Keratinocyte (primary cell): ENCODE measurements at regions not wholly inside any gene's neighbourhood (a gene's known extent, or its start where the extent isn't known, plus 50 kb on each side); places are given as distances from the start of the nearest gene placed in this dataset.

Source experiments
- DNase-seq: peaks from one replicate; pipeline ENCODE4 v3.0.0-alpha.2; 2011; ENCODE audit warnings: low read depth, missing footprints, low spot score
- FAIRE-seq: peaks from 2 replicates; lab custom pipeline; 2011; peaks lifted over from hg19 to GRCh38; lab: Jason Lieb, UNC
- H2AFZ ChIP-seq: 2 replicates; pipeline ENCODE4 v1.6.0; 2012; ENCODE audit warnings: low read length, control low read depth, inconsistent platforms; ENCODE audit not compliant: control insufficient read depth
- H3K27ac ChIP-seq: 2 replicates; pipeline ENCODE4 v1.5.1; 2011; ENCODE audit warnings: low read length; ENCODE audit not compliant: control insufficient read depth, insufficient read depth
- H3K27me3 ChIP-seq: 3 replicates; pipeline ENCODE4 v1.6.0; 2011; ENCODE audit warnings: low read length; ENCODE audit not compliant: control insufficient read depth, insufficient read depth; ENCODE audit errors: extremely low read depth
- H3K36me3 ChIP-seq, 2 experiments: 2 replicates in 1 of 2; 3 replicates in 1 of 2; pipeline ENCODE4 v1.5.1; 2011; ENCODE audit warnings: low read length in 2 of 2, mild to moderate bottlenecking in 1 of 2; ENCODE audit not compliant: control insufficient read depth in 2 of 2, insufficient read depth in 2 of 2; ENCODE audit errors: extremely low read depth in 1 of 2
- H3K4me1 ChIP-seq: 3 replicates; pipeline ENCODE4 v1.5.1; 2011; ENCODE audit warnings: low read length; ENCODE audit not compliant: control insufficient read depth, insufficient read depth; ENCODE audit errors: extremely low read depth
- H3K4me2 ChIP-seq: 3 replicates; pipeline ENCODE4 v1.6.0; 2011; ENCODE audit warnings: low read depth, low read length; ENCODE audit not compliant: control insufficient read depth, insufficient read depth; ENCODE audit errors: extremely low read depth
- H3K4me3 ChIP-seq, 3 experiments: fragments of 200-600 bp in 1 of 3; sonication (generic) in 1 of 3; 2 replicates in 2 of 3; 3 replicates in 1 of 3; pipeline ENCODE4 v1.5.1; 2011 to 2016; ENCODE audit warnings: low read length in 3 of 3, mild to moderate bottlenecking in 3 of 3, control low read depth in 2 of 3, inconsistent platforms in 1 of 3, low read depth in 1 of 3, mixed read lengths in 1 of 3, mixed run types in 1 of 3, moderate library complexity in 1 of 3; ENCODE audit not compliant: control insufficient read depth in 2 of 3, insufficient read depth in 2 of 3; ENCODE audit errors: extremely low read depth in 1 of 3
- H3K79me2 ChIP-seq: 2 replicates; pipeline ENCODE4 v1.6.0; 2012; ENCODE audit warnings: low read length; ENCODE audit not compliant: control insufficient read depth, insufficient read depth
- H3K9ac ChIP-seq: 3 replicates; pipeline ENCODE4 v1.6.0; 2011; ENCODE audit warnings: low read length; ENCODE audit not compliant: control insufficient read depth, insufficient read depth; ENCODE audit errors: extremely low read depth
- H3K9me1 ChIP-seq: 3 replicates; pipeline ENCODE4 v1.6.0; 2011; ENCODE audit warnings: low read length; ENCODE audit not compliant: control insufficient read depth, insufficient read depth; ENCODE audit errors: extremely low read depth
- H3K9me3 ChIP-seq: 2 replicates; pipeline ENCODE4 v1.5.1; 2012; ENCODE audit warnings: low read depth, low read length; ENCODE audit not compliant: control insufficient read depth
- H4K20me1 ChIP-seq: 3 replicates; pipeline ENCODE4 v1.6.0; 2011; ENCODE audit warnings: low read length; ENCODE audit not compliant: control insufficient read depth, insufficient read depth; ENCODE audit errors: extremely low read depth
- CTCF ChIP-seq, 3 experiments: IDR thresholded peaks in 1 of 3; conservative IDR thresholded peaks in 1 of 3; optimal IDR thresholded peaks in 1 of 3; 2 replicates in 2 of 3; 3 replicates in 1 of 3; pipeline versions ENCODE3 to v1.5.1; 2011; ENCODE audit warnings: low read length in 3 of 3, mild to moderate bottlenecking in 3 of 3, moderate library complexity in 2 of 3, control low read depth in 1 of 3, inconsistent platforms in 1 of 3; ENCODE audit not compliant: insufficient read depth in 2 of 3; ENCODE audit errors: extremely low read depth in 1 of 3
- EZH2 ChIP-seq: IDR thresholded peaks from one replicate; pipeline ENCODE4 v1.6.1; 2012; ENCODE audit warnings: inconsistent platforms, mild to moderate bottlenecking, low read length, moderate library complexity
- dilution Hi-C: fragments of 300-500 bp; cut with MboI; formaldehyde crosslinking; loops from one replicate; pipeline ENCODE4 v1.7.0; 2020; ENCODE audit warnings: low sequenced_read_pairs; ENCODE audit not compliant: extremely low pct_ligation_motif_present

GRCh38 chr11:80872116-80872728, 1431.4 kb upstream of the TENM4 start:
- Histone ChIP-seq H3K36me3 (no peaks in the 10 kb centered on the region), H2AFZ (no peak overlapping the region)
- DNase-seq: no peak

GRCh38 chr11:80868831-80869230, 1428.0 kb upstream of the TENM4 start:
- DNase-seq: no peak
- TF ChIP-seq EZH2 (no peak), CTCF (optimal IDR thresholded peaks at IDR 0.05 in 1 of 3, IDR thresholded peaks at IDR 0.05 in 1 of 3, conservative IDR thresholded peaks at IDR 0.05 in 1 of 3; ENCODE audit: extremely low read depth in 1 of 3, insufficient read depth in 2 of 3, low read length in 3 of 3) (no peak)
- no peak overlapping the region for H3K9ac ChIP-seq

More at GRCh38 chr11:80872116-80872728, 1431.4 kb upstream of the TENM4 start:
- Histone ChIP-seq H3K4me2 (no peak overlapping the region), H3K4me1 (no peaks in the 10 kb centered on the region), H3K27me3 (no peaks in the 10 kb centered on the region), H3K9me3 (no peaks in the 10 kb centered on the region), H3K9me1 (no peaks in the 10 kb centered on the region), H3K9ac (no peak overlapping the region), H3K27ac (no peak overlapping the region), H3K79me2 (no peaks in the 10 kb centered on the region), H3K4me3 (no peak overlapping the region), H4K20me1 (no peaks in the 10 kb centered on the region)
- dilution Hi-C loops: no loop called here
- no peak for FAIRE-seq
- TF ChIP-seq EZH2: no peak
- no peak for TF ChIP-seq CTCF (optimal IDR thresholded peaks at IDR 0.05 in 1 of 3, IDR thresholded peaks at IDR 0.05 in 1 of 3, conservative IDR thresholded peaks at IDR 0.05 in 1 of 3; ENCODE audit: extremely low read depth in 1 of 3, insufficient read depth in 2 of 3, low read length in 3 of 3)

More at GRCh38 chr11:80868831-80869230, 1428.0 kb upstream of the TENM4 start:
- Histone ChIP-seq H3K4me1 (no peaks in the 10 kb centered on the region), H3K27me3 (no peaks in the 10 kb centered on the region), H3K9me1 (no peaks in the 10 kb centered on the region), H3K4me3 (no peak overlapping the region), H3K4me2 (no peak overlapping the region), H3K9me3 (no peaks in the 10 kb centered on the region), H3K36me3 (no peaks in the 10 kb centered on the region), H3K27ac (no peak overlapping the region), H3K79me2 (no peaks in the 10 kb centered on the region), H4K20me1 (no peaks in the 10 kb centered on the region), H2AFZ (no peak overlapping the region)
- no peak for FAIRE-seq
- dilution Hi-C loops: no loop called here
